WTC11 (cell line): ENCODE measurements at regions not wholly inside any gene's neighbourhood (a gene's known extent, or its start where the extent isn't known, plus 50 kb on each side); places are given as distances from the start of the nearest gene placed in this dataset.

Experiments used
- ATAC-seq: fragments of 200-7000 bp; cut with Tn5 transposase; 2 replicates; pipeline ENCODE4 v1.10.0; 2021; ENCODE audit warnings: mild to moderate bottlenecking, moderate library complexity
- CTCF ChIA-PET: fragments of 300-600 bp; sonication (Branson Sonifier 250); formaldehyde crosslinking; loops from one replicate; lab custom pipeline; 2021; ENCODE audit warnings: antibody characterized with exemption; lab: Charles Lee
- POLR2A ChIA-PET: fragments of 350-600 bp; sonication (Branson Sonifier 250); formaldehyde crosslinking; loops from one replicate; lab custom pipeline; 2021; ENCODE audit warnings: antibody characterized with exemption; lab: Charles Lee
- DNase-seq: peaks from one replicate; pipeline ENCODE4 v3.0.0; 2021; ENCODE audit warnings: low spot score
- H3K27ac Mint-ChIP-seq: 2 replicates; pipeline ENCODE4 v1.8.0; 2021; ENCODE audit warnings: mixed read lengths
- H3K27me3 Mint-ChIP-seq: 2 replicates; pipeline ENCODE4 v1.8.0; 2021; ENCODE audit warnings: low read depth, mild to moderate bottlenecking, moderate library complexity, mixed read lengths
- H3K36me3 Mint-ChIP-seq: 2 replicates; pipeline ENCODE4 v1.8.0; 2021; ENCODE audit warnings: mixed read lengths
- H3K4me1 Mint-ChIP-seq: 2 replicates; pipeline ENCODE4 v1.8.0; 2022; ENCODE audit warnings: mixed read lengths
- H3K4me3 Mint-ChIP-seq: 2 replicates; pipeline ENCODE4 v1.8.0; 2021; ENCODE audit warnings: mild to moderate bottlenecking, moderate library complexity, mixed read lengths
- H3K9me3 Mint-ChIP-seq: 2 replicates; pipeline ENCODE4 v1.8.0; 2021; ENCODE audit warnings: mixed read lengths
- CBFB ChIP-seq: sonication (generic); formaldehyde crosslinking; IDR thresholded peaks from 2 replicates; pipeline ENCODE4 v1.8.1; 2022; ENCODE audit warnings: mild to moderate bottlenecking, low read depth, missing genetic modification reagents
- CREM ChIP-seq: sonication (generic); formaldehyde crosslinking; IDR thresholded peaks from 2 replicates; pipeline ENCODE4 v1.8.1; 2022; ENCODE audit warnings: mild to moderate bottlenecking, missing genetic modification reagents, moderate library complexity
- NR1H2 ChIP-seq: sonication (generic); formaldehyde crosslinking; IDR thresholded peaks from 2 replicates; pipeline ENCODE4 v1.9.0; 2021; ENCODE audit warnings: mild to moderate bottlenecking, moderate library complexity, missing genetic modification reagents
- NR2C2 ChIP-seq: sonication (generic); formaldehyde crosslinking; IDR thresholded peaks from 2 replicates; pipeline ENCODE4 v1.8.0; 2022; ENCODE audit warnings: mild to moderate bottlenecking, missing genetic modification reagents
- NR3C1 ChIP-seq: sonication (generic); formaldehyde crosslinking; conservative IDR thresholded peaks from 2 replicates; pipeline ENCODE4 v1.8.1; 2023; ENCODE audit warnings: low read depth, mild to moderate bottlenecking, missing genetic modification reagents
- RORB ChIP-seq: fragments of 250-450 bp; sonication (Bioruptor Pico); IDR thresholded peaks from 2 replicates; pipeline ENCODE4 v1.9.0; 2021; ENCODE audit warnings: mild to moderate bottlenecking
- TP53 ChIP-seq: sonication (generic); formaldehyde crosslinking; IDR thresholded peaks from 2 replicates; pipeline ENCODE4 v1.8.1; 2023; ENCODE audit warnings: mild to moderate bottlenecking, missing genetic modification reagents
- ZBTB21 ChIP-seq: sonication (generic); formaldehyde crosslinking; IDR thresholded peaks from 2 replicates; pipeline ENCODE4 v1.8.1; 2023; ENCODE audit warnings: mild to moderate bottlenecking, missing genetic modification reagents, borderline replicate concordance
- ZNF138 ChIP-seq: sonication (generic); formaldehyde crosslinking; conservative IDR thresholded peaks from 2 replicates; pipeline ENCODE4 v1.8.1; 2022; ENCODE audit warnings: mild to moderate bottlenecking, moderate library complexity, missing genetic modification reagents
- ZNF263 ChIP-seq: sonication (generic); formaldehyde crosslinking; IDR thresholded peaks from 2 replicates; pipeline ENCODE4 v1.8.1; 2022; ENCODE audit warnings: low read depth, mild to moderate bottlenecking, moderate library complexity, missing genetic modification reagents
- ZNF423 ChIP-seq: fragments of 250-450 bp; sonication (Bioruptor Pico); IDR thresholded peaks from 2 replicates; pipeline ENCODE4 v2.1.2; 2022; ENCODE audit warnings: mild to moderate bottlenecking, moderate library complexity
- TF ChIP-seq, protein P1 (sequence below): sonication (generic); formaldehyde crosslinking; IDR thresholded peaks from 2 replicates; pipeline ENCODE4 v1.8.0; 2022; ENCODE audit warnings: mild to moderate bottlenecking, missing genetic modification reagents
- TF ChIP-seq, protein P2 (sequence below): sonication (generic); formaldehyde crosslinking; IDR thresholded peaks from 2 replicates; pipeline ENCODE4 v1.8.1; 2023; ENCODE audit warnings: mild to moderate bottlenecking, missing genetic modification reagents, moderate library complexity
- TF ChIP-seq, protein P3 (sequence below): sonication (generic); formaldehyde crosslinking; conservative IDR thresholded peaks from 2 replicates; pipeline ENCODE4 v1.8.1; 2022; ENCODE audit warnings: mild to moderate bottlenecking, missing genetic modification reagents
- TF ChIP-seq, protein P4 (sequence below): sonication (generic); formaldehyde crosslinking; IDR thresholded peaks from 2 replicates; pipeline ENCODE4 v1.8.1; 2023; ENCODE audit warnings: mild to moderate bottlenecking, missing genetic modification reagents
- TF ChIP-seq, protein P5 (sequence below): sonication (generic); formaldehyde crosslinking; IDR thresholded peaks from 2 replicates; pipeline ENCODE4 v1.8.1; 2023; ENCODE audit warnings: mild to moderate bottlenecking, missing genetic modification reagents, borderline replicate concordance
- TF ChIP-seq, protein P6 (sequence below): sonication (generic); formaldehyde crosslinking; IDR thresholded peaks from 2 replicates; pipeline ENCODE4 v1.8.1; 2023; ENCODE audit warnings: mild to moderate bottlenecking, moderate library complexity, missing genetic modification reagents

DNA sequence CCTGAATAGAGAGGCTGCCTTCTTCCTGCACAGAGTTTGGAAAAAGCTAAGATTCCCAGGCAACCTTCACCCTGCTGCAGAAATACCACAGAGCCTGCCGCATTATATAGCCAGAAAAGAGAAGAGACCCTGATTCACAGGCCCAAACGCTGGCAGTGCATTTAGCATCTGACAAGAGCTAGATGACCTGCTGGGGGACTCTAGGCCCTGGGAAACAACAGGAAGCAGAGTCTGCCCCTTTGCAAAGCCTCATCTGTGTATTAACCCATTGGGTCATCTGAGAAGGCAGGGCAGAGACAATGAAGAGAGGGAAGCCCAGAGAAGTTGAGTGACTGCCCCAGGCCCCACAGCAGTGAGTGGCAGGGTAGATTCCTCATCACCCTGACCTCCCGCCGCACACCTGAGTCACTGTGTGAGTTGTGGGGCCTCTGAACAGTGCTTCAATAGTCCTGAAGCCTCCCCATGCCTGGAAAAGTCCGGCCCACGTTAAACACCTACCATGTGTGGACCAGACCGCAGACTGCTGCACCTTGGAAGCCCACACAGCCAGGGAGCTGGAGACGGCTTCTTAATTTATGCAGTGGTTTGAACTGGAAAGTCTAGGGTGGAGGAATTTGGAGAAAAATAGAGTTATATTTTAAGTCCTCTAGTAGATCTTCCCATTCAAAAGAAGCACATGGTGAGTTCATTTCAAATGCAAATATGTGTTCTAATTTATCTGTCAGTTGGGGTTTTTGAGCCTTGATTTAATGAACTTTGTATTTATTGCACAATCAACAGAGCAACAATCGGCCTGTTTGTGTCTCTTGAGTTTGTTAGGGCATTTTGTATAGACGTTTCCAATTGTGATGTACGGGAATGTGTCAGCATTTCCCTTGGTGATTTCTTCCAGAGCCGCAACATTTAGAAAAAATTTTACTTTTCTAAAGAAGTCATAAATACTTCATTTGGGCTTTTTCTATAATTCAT lies 80.4 kb upstream of the GPR26 start:
- Mint-ChIP-seq H3K4me1 (peaks cover 29% of the 10 kb centered on the region), H3K36me3 (no peaks in the 10 kb centered on the region), H3K27me3 (peaks cover 11% of the 10 kb centered on the region), H3K9me3 (no peaks in the 10 kb centered on the region), H3K27ac (no peak overlapping the region), H3K4me3 (no peak overlapping the region)
- no peak for DNase-seq
- ATAC-seq, result peak; percentile 26
- TF ChIP-seq, protein P1, sequence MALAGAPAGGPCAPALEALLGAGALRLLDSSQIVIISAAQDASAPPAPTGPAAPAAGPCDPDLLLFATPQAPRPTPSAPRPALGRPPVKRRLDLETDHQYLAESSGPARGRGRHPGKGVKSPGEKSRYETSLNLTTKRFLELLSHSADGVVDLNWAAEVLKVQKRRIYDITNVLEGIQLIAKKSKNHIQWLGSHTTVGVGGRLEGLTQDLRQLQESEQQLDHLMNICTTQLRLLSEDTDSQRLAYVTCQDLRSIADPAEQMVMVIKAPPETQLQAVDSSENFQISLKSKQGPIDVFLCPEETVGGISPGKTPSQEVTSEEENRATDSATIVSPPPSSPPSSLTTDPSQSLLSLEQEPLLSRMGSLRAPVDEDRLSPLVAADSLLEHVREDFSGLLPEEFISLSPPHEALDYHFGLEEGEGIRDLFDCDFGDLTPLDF (CRISPR knock-in tag), result no peak
- TF ChIP-seq CBFB (CRISPR knock-in tag) (no peak), ZBTB21 (no peak), NR3C1 (CRISPR knock-in tag) (no peak)
- TF ChIP-seq, protein P2, sequence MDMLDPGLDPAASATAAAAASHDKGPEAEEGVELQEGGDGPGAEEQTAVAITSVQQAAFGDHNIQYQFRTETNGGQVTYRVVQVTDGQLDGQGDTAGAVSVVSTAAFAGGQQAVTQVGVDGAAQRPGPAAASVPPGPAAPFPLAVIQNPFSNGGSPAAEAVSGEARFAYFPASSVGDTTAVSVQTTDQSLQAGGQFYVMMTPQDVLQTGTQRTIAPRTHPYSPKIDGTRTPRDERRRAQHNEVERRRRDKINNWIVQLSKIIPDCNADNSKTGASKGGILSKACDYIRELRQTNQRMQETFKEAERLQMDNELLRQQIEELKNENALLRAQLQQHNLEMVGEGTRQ (CRISPR knock-in tag), result no peak
- TF ChIP-seq, protein P3, sequence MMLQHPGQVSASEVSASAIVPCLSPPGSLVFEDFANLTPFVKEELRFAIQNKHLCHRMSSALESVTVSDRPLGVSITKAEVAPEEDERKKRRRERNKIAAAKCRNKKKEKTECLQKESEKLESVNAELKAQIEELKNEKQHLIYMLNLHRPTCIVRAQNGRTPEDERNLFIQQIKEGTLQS (CRISPR knock-in tag), result no peak
- POLR2A ChIA-PET, result no interaction called here
- CTCF ChIA-PET, result interaction anchor here (0.6 to 5.8 kb wide), 12 partner anchors 12 to 378 kb away, joined by 3 to 105 read pairs (median 5); partner anchors contain the start of gene GPR26

DNA sequence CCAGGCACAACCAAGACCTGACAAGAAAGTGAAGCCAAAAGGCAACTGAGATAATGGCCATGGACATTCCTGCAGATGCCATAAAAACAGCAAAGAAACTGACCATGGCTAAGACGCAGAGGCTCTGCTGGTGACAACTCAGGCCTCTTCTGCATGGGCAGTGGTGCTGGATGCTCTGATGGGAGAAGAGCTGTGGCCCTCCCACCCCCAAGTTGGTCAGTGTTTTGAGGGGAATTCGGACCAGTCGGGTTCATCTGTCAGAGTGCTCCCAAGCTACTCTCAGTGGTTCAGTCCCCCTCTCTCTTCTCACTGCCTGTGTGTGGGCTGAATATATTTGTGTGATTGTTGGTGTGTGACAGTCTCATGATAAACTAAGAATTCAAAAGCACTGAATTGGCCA lies 79.0 kb upstream of the GPR26 start:
- Mint-ChIP-seq H3K36me3 (no peaks in the 10 kb centered on the region), H3K9me3 (peaks cover 4% of the 10 kb centered on the region), H3K4me3 (no peak overlapping the region), H3K27me3 (peaks cover 11% of the 10 kb centered on the region), H3K27ac (no peak overlapping the region), H3K4me1 (peaks cover 29% of the 10 kb centered on the region)
- DNase-seq (no peak), ATAC-seq (no peak)
- ChIA-PET CTCF (interaction anchor here (1.3 to 5.8 kb wide), 4 partner anchors 21 to 76 kb away, joined by 4 to 46 read pairs (median 10); no protein-coding TSS in a partner anchor), POLR2A (no interaction called here)
- TF ChIP-seq, protein P4, sequence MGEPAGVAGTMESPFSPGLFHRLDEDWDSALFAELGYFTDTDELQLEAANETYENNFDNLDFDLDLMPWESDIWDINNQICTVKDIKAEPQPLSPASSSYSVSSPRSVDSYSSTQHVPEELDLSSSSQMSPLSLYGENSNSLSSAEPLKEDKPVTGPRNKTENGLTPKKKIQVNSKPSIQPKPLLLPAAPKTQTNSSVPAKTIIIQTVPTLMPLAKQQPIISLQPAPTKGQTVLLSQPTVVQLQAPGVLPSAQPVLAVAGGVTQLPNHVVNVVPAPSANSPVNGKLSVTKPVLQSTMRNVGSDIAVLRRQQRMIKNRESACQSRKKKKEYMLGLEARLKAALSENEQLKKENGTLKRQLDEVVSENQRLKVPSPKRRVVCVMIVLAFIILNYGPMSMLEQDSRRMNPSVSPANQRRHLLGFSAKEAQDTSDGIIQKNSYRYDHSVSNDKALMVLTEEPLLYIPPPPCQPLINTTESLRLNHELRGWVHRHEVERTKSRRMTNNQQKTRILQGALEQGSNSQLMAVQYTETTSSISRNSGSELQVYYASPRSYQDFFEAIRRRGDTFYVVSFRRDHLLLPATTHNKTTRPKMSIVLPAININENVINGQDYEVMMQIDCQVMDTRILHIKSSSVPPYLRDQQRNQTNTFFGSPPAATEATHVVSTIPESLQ, result no peak
- TF ChIP-seq, protein P3 (CRISPR knock-in tag), result no peak
- TF ChIP-seq CBFB (CRISPR knock-in tag), result no peak
- no peak for TF ChIP-seq ZNF138 (CRISPR knock-in tag)
- no peak for TF ChIP-seq NR1H2
- no peak for TF ChIP-seq ZNF263 (CRISPR knock-in tag)
- TF ChIP-seq, protein P5, sequence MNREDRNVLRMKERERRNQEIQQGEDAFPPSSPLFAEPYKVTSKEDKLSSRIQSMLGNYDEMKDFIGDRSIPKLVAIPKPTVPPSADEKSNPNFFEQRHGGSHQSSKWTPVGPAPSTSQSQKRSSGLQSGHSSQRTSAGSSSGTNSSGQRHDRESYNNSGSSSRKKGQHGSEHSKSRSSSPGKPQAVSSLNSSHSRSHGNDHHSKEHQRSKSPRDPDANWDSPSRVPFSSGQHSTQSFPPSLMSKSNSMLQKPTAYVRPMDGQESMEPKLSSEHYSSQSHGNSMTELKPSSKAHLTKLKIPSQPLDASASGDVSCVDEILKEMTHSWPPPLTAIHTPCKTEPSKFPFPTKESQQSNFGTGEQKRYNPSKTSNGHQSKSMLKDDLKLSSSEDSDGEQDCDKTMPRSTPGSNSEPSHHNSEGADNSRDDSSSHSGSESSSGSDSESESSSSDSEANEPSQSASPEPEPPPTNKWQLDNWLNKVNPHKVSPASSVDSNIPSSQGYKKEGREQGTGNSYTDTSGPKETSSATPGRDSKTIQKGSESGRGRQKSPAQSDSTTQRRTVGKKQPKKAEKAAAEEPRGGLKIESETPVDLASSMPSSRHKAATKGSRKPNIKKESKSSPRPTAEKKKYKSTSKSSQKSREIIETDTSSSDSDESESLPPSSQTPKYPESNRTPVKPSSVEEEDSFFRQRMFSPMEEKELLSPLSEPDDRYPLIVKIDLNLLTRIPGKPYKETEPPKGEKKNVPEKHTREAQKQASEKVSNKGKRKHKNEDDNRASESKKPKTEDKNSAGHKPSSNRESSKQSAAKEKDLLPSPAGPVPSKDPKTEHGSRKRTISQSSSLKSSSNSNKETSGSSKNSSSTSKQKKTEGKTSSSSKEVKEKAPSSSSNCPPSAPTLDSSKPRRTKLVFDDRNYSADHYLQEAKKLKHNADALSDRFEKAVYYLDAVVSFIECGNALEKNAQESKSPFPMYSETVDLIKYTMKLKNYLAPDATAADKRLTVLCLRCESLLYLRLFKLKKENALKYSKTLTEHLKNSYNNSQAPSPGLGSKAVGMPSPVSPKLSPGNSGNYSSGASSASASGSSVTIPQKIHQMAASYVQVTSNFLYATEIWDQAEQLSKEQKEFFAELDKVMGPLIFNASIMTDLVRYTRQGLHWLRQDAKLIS (CRISPR knock-in tag), result no peak
- TF ChIP-seq TP53, result no peak
- TF ChIP-seq NR2C2 (CRISPR knock-in tag), result no peak
- no peak for TF ChIP-seq CREM (CRISPR knock-in tag)
- TF ChIP-seq RORB (CRISPR knock-in tag), result no peak
- TF ChIP-seq ZNF423 (CRISPR knock-in tag), result no peak
- TF ChIP-seq, protein P6, sequence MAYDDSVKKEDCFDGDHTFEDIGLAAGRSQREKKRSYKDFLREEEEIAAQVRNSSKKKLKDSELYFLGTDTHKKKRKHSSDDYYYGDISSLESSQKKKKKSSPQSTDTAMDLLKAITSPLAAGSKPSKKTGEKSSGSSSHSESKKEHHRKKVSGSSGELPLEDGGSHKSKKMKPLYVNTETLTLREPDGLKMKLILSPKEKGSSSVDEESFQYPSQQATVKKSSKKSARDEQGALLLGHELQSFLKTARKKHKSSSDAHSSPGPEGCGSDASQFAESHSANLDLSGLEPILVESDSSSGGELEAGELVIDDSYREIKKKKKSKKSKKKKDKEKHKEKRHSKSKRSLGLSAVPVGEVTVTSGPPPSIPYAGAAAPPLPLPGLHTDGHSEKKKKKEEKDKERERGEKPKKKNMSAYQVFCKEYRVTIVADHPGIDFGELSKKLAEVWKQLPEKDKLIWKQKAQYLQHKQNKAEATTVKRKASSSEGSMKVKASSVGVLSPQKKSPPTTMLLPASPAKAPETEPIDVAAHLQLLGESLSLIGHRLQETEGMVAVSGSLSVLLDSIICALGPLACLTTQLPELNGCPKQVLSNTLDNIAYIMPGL (CRISPR knock-in tag), result no peak
